DND-41 (cell line): ENCODE measurements at regions not wholly inside any gene's neighbourhood (a gene's known extent, or its start where the extent isn't known, plus 50 kb on each side); places are given as distances from the start of the nearest gene placed in this dataset.

Experiments
- ATAC-seq: fragments of 200-7000 bp; cut with Tn5 transposase; 3 replicates; pipeline ENCODE4 v1.9.1; 2021; ENCODE audit warnings: low read depth; ENCODE audit not compliant: insufficient read depth
- DNase-seq: peaks from one replicate; pipeline ENCODE4 v3.0.0-alpha.2; 2020
- H2AFZ ChIP-seq: 2 replicates; pipeline ENCODE4 v1.6.0; 2012; ENCODE audit warnings: low read depth, low read length
- H3K27ac ChIP-seq: 2 replicates; pipeline ENCODE4 v1.5.1; 2012; ENCODE audit warnings: low read length, inconsistent platforms
- H3K27me3 ChIP-seq: fragments of 200-600 bp; sonication (generic); 2 replicates; pipeline ENCODE4 v1.6.0; 2012; ENCODE audit warnings: low read length, mild to moderate bottlenecking, inconsistent platforms; ENCODE audit not compliant: insufficient read depth, poor library complexity
- H3K36me3 ChIP-seq: 2 replicates; pipeline ENCODE4 v1.5.1; 2012; ENCODE audit warnings: low read length, inconsistent platforms; ENCODE audit not compliant: insufficient read depth
- H3K4me1 ChIP-seq: 2 replicates; pipeline ENCODE4 v1.5.1; 2012; ENCODE audit warnings: mild to moderate bottlenecking, low read length; ENCODE audit not compliant: insufficient read depth
- H3K4me2 ChIP-seq: 2 replicates; pipeline ENCODE4 v1.6.0; 2012; ENCODE audit warnings: mild to moderate bottlenecking, moderate library complexity, low read length, inconsistent platforms; ENCODE audit not compliant: insufficient read depth
- H3K4me3 ChIP-seq, 2 experiments: fragments of 200-600 bp in 1 of 2; shearing (Covaris generic) in 1 of 2; 2 replicates each; pipeline ENCODE4 v1.5.1; 2012 to 2016; ENCODE audit warnings: inconsistent platforms in 2 of 2, low read length in 2 of 2, mild to moderate bottlenecking in 2 of 2, low read depth in 1 of 2, moderate library complexity in 1 of 2
- H3K79me2 ChIP-seq: 2 replicates; pipeline ENCODE4 v1.6.0; 2012; ENCODE audit warnings: low read length, inconsistent platforms; ENCODE audit not compliant: insufficient read depth
- H3K9ac ChIP-seq: 2 replicates; pipeline ENCODE4 v1.6.0; 2012; ENCODE audit warnings: low read depth, mild to moderate bottlenecking, inconsistent platforms, low read length, moderate library complexity
- H3K9me3 ChIP-seq: 2 replicates; pipeline ENCODE4 v1.5.1; 2012; ENCODE audit warnings: low read length, moderate library complexity, mild to moderate bottlenecking, inconsistent platforms; ENCODE audit not compliant: insufficient read depth, severe bottlenecking
- H4K20me1 ChIP-seq: 2 replicates; pipeline ENCODE4 v1.6.0; 2012; ENCODE audit warnings: low read length; ENCODE audit not compliant: insufficient read depth
- CTCF ChIP-seq: IDR thresholded peaks from 2 replicates; pipeline ENCODE4 v1.5.1; 2012; ENCODE audit warnings: borderline replicate concordance, low read length, moderate library complexity, mild to moderate bottlenecking; ENCODE audit not compliant: poor library complexity, severe bottlenecking; ENCODE audit errors: extremely low read depth
- EZH2 ChIP-seq: IDR thresholded peaks from 3 replicates; pipeline ENCODE4 v1.6.1; 2012; ENCODE audit warnings: borderline replicate concordance, low read depth, mild to moderate bottlenecking, moderate library complexity, low read length, inconsistent platforms; ENCODE audit not compliant: severe bottlenecking

GRCh38 chr6:40325041-40325440 is 262.1 kb downstream of the LRFN2 start:
- no peaks in the 10 kb centered on the region for H4K20me1 ChIP-seq
- H3K9ac ChIP-seq = no peak overlapping the region
- no peak overlapping the region for H3K27ac ChIP-seq
- H3K79me2 ChIP-seq = no peaks in the 10 kb centered on the region
- H3K4me1 ChIP-seq = no peaks in the 10 kb centered on the region
- H3K36me3 ChIP-seq = no peaks in the 10 kb centered on the region
- no peak overlapping the region for H3K4me2 ChIP-seq
- TF ChIP-seq EZH2 = no peak
- TF ChIP-seq CTCF = no peak
- DNase-seq (no peak), ATAC-seq (no peak)
- no peak overlapping the region for H2AFZ ChIP-seq
- H3K9me3 ChIP-seq = no peaks in the 10 kb centered on the region
- H3K27me3 ChIP-seq = peaks cover 2% of the 10 kb centered on the region
- H3K4me3 ChIP-seq = no peak overlapping the region

- H3K4me1 ChIP-seq = no peaks in the 10 kb centered on the region
- no peaks in the 10 kb centered on the region for H4K20me1 ChIP-seq
- peaks cover 2% of the 10 kb centered on the region for H3K27me3 ChIP-seq
- H3K9ac ChIP-seq = no peak overlapping the region
- H3K79me2 ChIP-seq = no peaks in the 10 kb centered on the region
- no peak for ATAC-seq
- no peaks in the 10 kb centered on the region for H3K36me3 ChIP-seq
- no peak overlapping the region for H3K27ac ChIP-seq
- peaks cover 6% of the 10 kb centered on the region for H3K9me3 ChIP-seq
- no peak overlapping the region for H3K4me2 ChIP-seq
- TF ChIP-seq CTCF (no peak), EZH2 (no peak)
- DNase-seq = no peak
- no peak overlapping the region for H3K4me3 ChIP-seq
- H2AFZ ChIP-seq = no peak overlapping the region
These were observed 263.1 kb downstream of the LRFN2 start for GRCh38 chr6:40323881-40324634.

GRCh38 chr6:40322336-40322735 is 264.8 kb downstream of the LRFN2 start:
- peaks cover 2% of the 10 kb centered on the region for H3K27me3 ChIP-seq
- no peak for DNase-seq
- peaks cover 10% of the 10 kb centered on the region for H3K9me3 ChIP-seq
- no peak overlapping the region for H3K4me3 ChIP-seq
- no peak for ATAC-seq
- H3K4me1 ChIP-seq = no peaks in the 10 kb centered on the region
- H3K79me2 ChIP-seq = no peaks in the 10 kb centered on the region
- no peak overlapping the region for H3K9ac ChIP-seq
- H2AFZ ChIP-seq = no peak overlapping the region
- no peak overlapping the region for H3K4me2 ChIP-seq
- no peaks in the 10 kb centered on the region for H4K20me1 ChIP-seq
- H3K36me3 ChIP-seq = no peaks in the 10 kb centered on the region
- no peak overlapping the region for H3K27ac ChIP-seq
- TF ChIP-seq EZH2 (no peak), CTCF (no peak)

GRCh38 chr6:40321616-40322015 is 265.5 kb downstream of the LRFN2 start:
- peaks cover 2% of the 10 kb centered on the region for H3K27me3 ChIP-seq
- H3K4me3 ChIP-seq = no peak overlapping the region
- H3K36me3 ChIP-seq = no peaks in the 10 kb centered on the region
- no peak overlapping the region for H3K9ac ChIP-seq
- H3K27ac ChIP-seq = no peak overlapping the region
- H3K4me1 ChIP-seq = no peaks in the 10 kb centered on the region
- no peak for DNase-seq
- no peak for ATAC-seq
- peaks cover 10% of the 10 kb centered on the region for H3K9me3 ChIP-seq
- H2AFZ ChIP-seq = no peak overlapping the region
- no peak overlapping the region for H3K4me2 ChIP-seq
- TF ChIP-seq CTCF (no peak), EZH2 (no peak)
- H4K20me1 ChIP-seq = no peaks in the 10 kb centered on the region
- no peaks in the 10 kb centered on the region for H3K79me2 ChIP-seq
